IMR-90 (cell line): ENCODE measurements at regions not wholly inside any gene's neighbourhood (a gene's known extent, or its start where the extent isn't known, plus 50 kb on each side); places are given as distances from the start of the nearest gene placed in this dataset.

Source experiments
- ATAC-seq: fragments of 200-7000 bp; cut with Tn5 transposase; 2 replicates; pipeline ENCODE4 v1.9.1; 2020; ENCODE audit warnings: low read depth, mild to moderate bottlenecking, moderate library complexity
- BruUV-seq: library from RNA; stranded (reverse); fragments of 400-500 nt; replicated peaks from 2 replicates; lab custom pipeline; 2021; lab: Mats Ljungman, UMichigan
- CTCF ChIA-PET: fragments of 300-600 bp; formaldehyde crosslinking; extraction: SDS; loops from one replicate; lab custom pipeline; 2021; ENCODE audit warnings: antibody characterized with exemption; lab: Yijun Ruan, JAX
- POLR2A ChIA-PET: fragments of 300-600 bp; sonication (Branson Sonifier 250); formaldehyde crosslinking; loops from one replicate; lab custom pipeline; 2022; ENCODE audit warnings: antibody characterized with exemption; ENCODE audit not compliant: unreplicated experiment; lab: Charles Lee
- DNase-seq: peaks from one replicate; pipeline ENCODE4 v3.0.0; 2013
- H2AFZ ChIP-seq: replicated peaks from 2 replicates; pipeline ENCODE3; 2013; ENCODE audit warnings: low read length, mild to moderate bottlenecking; ENCODE audit not compliant: poor library complexity
- H2AK5ac ChIP-seq: 2 replicates; pipeline ENCODE4 v1.6.1; 2013; ENCODE audit warnings: low read depth, low read length, inconsistent platforms
- H2AK9ac ChIP-seq: replicated peaks from 2 replicates; pipeline ENCODE3; 2013; ENCODE audit warnings: mild to moderate bottlenecking, low read depth, low read length, moderate library complexity; ENCODE audit not compliant: poor library complexity
- H2BK120ac ChIP-seq: 2 replicates; pipeline ENCODE4 v1.6.1; 2013; ENCODE audit warnings: low read depth, low read length, inconsistent platforms
- H2BK15ac ChIP-seq: 3 replicates; pipeline ENCODE4 v1.6.1; 2013; ENCODE audit warnings: low read depth, low read length, inconsistent platforms
- H2BK20ac ChIP-seq: 2 replicates; pipeline ENCODE4 v1.6.1; 2013; ENCODE audit warnings: low read depth, mild to moderate bottlenecking, inconsistent platforms, low read length, moderate library complexity
- H2BK5ac ChIP-seq: 2 replicates; pipeline ENCODE4 v1.6.1; 2013; ENCODE audit warnings: mild to moderate bottlenecking, low read depth, low read length, inconsistent platforms; ENCODE audit not compliant: poor library complexity, severe bottlenecking
- H3K14ac ChIP-seq: replicated peaks from 2 replicates; pipeline ENCODE4 v1.6.1; 2013; ENCODE audit warnings: low read depth, low read length, inconsistent platforms
- H3K18ac ChIP-seq: 2 replicates; pipeline ENCODE4 v1.6.1; 2013; ENCODE audit warnings: low read depth, low read length, control low read depth
- H3K23ac ChIP-seq: 2 replicates; pipeline ENCODE4 v1.6.1; 2013; ENCODE audit warnings: low read depth, low read length, inconsistent platforms
- H3K27ac ChIP-seq: 2 replicates; pipeline ENCODE4 v1.5.1; 2013; ENCODE audit warnings: mild to moderate bottlenecking, control low read depth, low read length; ENCODE audit not compliant: insufficient read depth
- H3K27me3 ChIP-seq: 2 replicates; pipeline ENCODE4 v1.6.1; 2013; ENCODE audit warnings: low read length; ENCODE audit not compliant: control insufficient read depth, insufficient read depth
- H3K36me3 ChIP-seq: 2 replicates; pipeline ENCODE4 v1.6.1; 2013; ENCODE audit warnings: low read length, mixed read lengths; ENCODE audit not compliant: control insufficient read depth, insufficient read depth
- H3K4ac ChIP-seq: 2 replicates; pipeline ENCODE4 v1.6.1; 2013; ENCODE audit warnings: low read depth, low read length, inconsistent platforms
- H3K4me1 ChIP-seq: 2 replicates; pipeline ENCODE4 v1.6.1; 2013; ENCODE audit warnings: low read length, mixed read lengths; ENCODE audit not compliant: control insufficient read depth, insufficient read depth
- H3K4me2 ChIP-seq: 2 replicates; pipeline ENCODE4 v1.6.1; 2013; ENCODE audit warnings: low read depth, mild to moderate bottlenecking, control low read depth, low read length, moderate library complexity
- H3K4me3 ChIP-seq: 2 replicates; pipeline ENCODE4 v1.5.1; 2013; ENCODE audit warnings: low read depth, mild to moderate bottlenecking, control low read depth, low read length, moderate library complexity; ENCODE audit not compliant: insufficient read depth
- H3K56ac ChIP-seq: 2 replicates; pipeline ENCODE4 v1.6.1; 2013; ENCODE audit warnings: low read length, inconsistent platforms; ENCODE audit not compliant: insufficient read depth; ENCODE audit errors: extremely low read depth
- H3K79me1 ChIP-seq, 2 experiments: 2 replicates each; pipeline ENCODE4 v1.6.1; 2013; ENCODE audit warnings: low read length in 2 of 2, inconsistent platforms in 1 of 2, low read depth in 1 of 2
- H3K9ac ChIP-seq: 2 replicates; pipeline ENCODE4 v1.6.1; 2013; ENCODE audit warnings: low read depth, low read length, control low read depth
- H3K9me1 ChIP-seq: 2 replicates; pipeline ENCODE4 v1.6.1; 2013; ENCODE audit warnings: low read length, inconsistent platforms; ENCODE audit not compliant: insufficient read depth
- H3K9me3 ChIP-seq: 2 replicates; pipeline ENCODE4 v1.6.1; 2013; ENCODE audit warnings: low read length; ENCODE audit not compliant: control insufficient read depth, insufficient read depth
- H4K20me1 ChIP-seq: 2 replicates; pipeline ENCODE4 v1.6.1; 2013; ENCODE audit warnings: low read length, inconsistent platforms; ENCODE audit not compliant: insufficient read depth
- H4K5ac ChIP-seq: 2 replicates; pipeline ENCODE4 v1.6.1; 2013; ENCODE audit warnings: mild to moderate bottlenecking, low read depth, low read length, control low read depth
- H4K8ac ChIP-seq, 2 experiments: 2 replicates each; pipeline ENCODE4 v1.6.1; 2013; ENCODE audit warnings: low read depth in 2 of 2, low read length in 2 of 2, control low read depth in 1 of 2, inconsistent platforms in 1 of 2
- H4K91ac ChIP-seq: 2 replicates; pipeline ENCODE4 v1.6.1; 2013; ENCODE audit warnings: low read depth, low read length, inconsistent platforms; ENCODE audit not compliant: insufficient read depth
- CEBPB ChIP-seq: IDR thresholded peaks from 2 replicates; pipeline ENCODE4 v1.6.1; 2012; ENCODE audit warnings: low read depth, low read length, improper control_type of control experiment
- CTCF ChIP-seq: conservative IDR thresholded peaks from 2 replicates; pipeline ENCODE4 v1.5.1; 2012; ENCODE audit warnings: mild to moderate bottlenecking, low read depth, low read length, improper control_type of control experiment
- ELK1 ChIP-seq: fragments of 150-350 bp; IDR thresholded peaks from 2 replicates; pipeline ENCODE4 v1.6.1; 2016; ENCODE audit warnings: low read depth, mild to moderate bottlenecking, low read length, moderate library complexity, borderline replicate concordance
- MAZ ChIP-seq: IDR thresholded peaks from 2 replicates; pipeline ENCODE4 v1.6.1; 2012; ENCODE audit warnings: low read depth, mild to moderate bottlenecking, low read length, improper control_type of control experiment, moderate library complexity, borderline replicate concordance
- NFE2L2 ChIP-seq: fragments of 150-350 bp; IDR thresholded peaks from 2 replicates; pipeline ENCODE4 v1.6.1; 2016; ENCODE audit warnings: low read depth, mild to moderate bottlenecking, low read length
- POLR2A ChIP-seq: IDR thresholded peaks from 2 replicates; pipeline ENCODE4 v1.6.1; 2012; ENCODE audit warnings: mild to moderate bottlenecking, low read depth, low read length
- SMC3 ChIP-seq: fragments of 150-350 bp; IDR thresholded peaks from 2 replicates; pipeline ENCODE4 v1.6.1; 2016; ENCODE audit warnings: low read depth, mild to moderate bottlenecking, antibody characterized with exemption, low read length, moderate library complexity
- USF2 ChIP-seq: fragments of 150-350 bp; IDR thresholded peaks from 2 replicates; pipeline ENCODE4 v1.6.1; 2017; ENCODE audit warnings: mild to moderate bottlenecking, antibody characterized with exemption, low read length, low read depth
- WGBS, 2 experiments: methylation state at CpG; one replicate each; pipeline versions ENCODE4 v1.1.5 to v1.1.7; 2013; ENCODE audit warnings: missing lambda C conversion rate in 2 of 2; ENCODE audit not compliant: insufficient read length in 1 of 2; ENCODE audit errors: extremely low coverage in 2 of 2; 5-methylcytosine and 5-hydroxymethylcytosine counted together
- dilution Hi-C: fragments of 300-500 bp; cut with HindIII; formaldehyde crosslinking; loops from one replicate; pipeline ENCODE4 v1.14.3; 2018; ENCODE audit warnings: low sequenced_read_pairs; ENCODE audit not compliant: unreplicated experiment
- in situ Hi-C: fragments of 300-500 bp; cut with MboI; formaldehyde crosslinking; loops from 3 replicates; pipeline ENCODE4 v1.14.3; 2019; ENCODE audit warnings: low sequenced_read_pairs, inconsistent platforms, mixed read lengths
- intact Hi-C: fragments of 100-400 bp; cut with micrococcal nuclease; formaldehyde crosslinking; loops from 2 replicates; pipeline ENCODE4 v1.10.0; 2022

GRCh38 chr9:90459321-90459720, 183.3 kb downstream of the DIRAS2 start:
- POLR2A ChIA-PET = no interaction called here
- Histone ChIP-seq H3K79me1 (no peaks in the 10 kb centered on the region), H4K20me1 (no peaks in the 10 kb centered on the region), H3K9me3 (no peaks in the 10 kb centered on the region), H4K91ac (no peak overlapping the region), H3K4ac (no peak overlapping the region), H3K14ac (no peak overlapping the region), H3K27ac (no peak overlapping the region), H2AK5ac (no peak overlapping the region), H3K4me1 (no peaks in the 10 kb centered on the region), H2AFZ (no peak overlapping the region), H3K4me2 (no peak overlapping the region), H3K23ac (no peak overlapping the region), H3K9ac (no peak overlapping the region), H3K18ac (no peak overlapping the region), H3K56ac (no peak overlapping the region), H3K9me1 (no peaks in the 10 kb centered on the region), H2BK120ac (no peak overlapping the region), H3K36me3 (no peaks in the 10 kb centered on the region), H3K27me3 (no peaks in the 10 kb centered on the region), H4K8ac (no peak overlapping the region), H2BK5ac (no peak overlapping the region), H4K5ac (no peak overlapping the region), H2AK9ac (no peak overlapping the region), H2BK15ac (no peak overlapping the region), H3K4me3 (no peak overlapping the region), H2BK20ac (no peak overlapping the region)
- WGBS, 2 experiments = no CpG with 5 or more reads among the region's 4 CpGs
- no peak for TF ChIP-seq NFE2L2
- no peak for TF ChIP-seq ELK1
- TF ChIP-seq SMC3 = no peak
- TF ChIP-seq CEBPB = no peak
- no peak for TF ChIP-seq CTCF
- no peak for TF ChIP-seq MAZ
- TF ChIP-seq USF2 = no peak
- TF ChIP-seq POLR2A = no peak
- DNase-seq (no peak), ATAC-seq (no peak)
- in situ Hi-C loops = no loop called here
- CTCF ChIA-PET = no interaction called here
- no TSS peak for BruUV-seq
- dilution Hi-C loops = no loop called here
- intact Hi-C loops = no loop called here
